ENCODE measurements at regions not wholly inside any gene's neighbourhood (a gene's known extent, or its start where the extent isn't known, plus 50 kb on each side); places are given as distances from the start of the nearest gene placed in this dataset.
"Not testable (repeated sequence)": the region's sequence is repeated elsewhere in the genome, so short reads cannot be mapped to it uniquely, and the experiment has no call there.

- no peak for TF ChIP-seq CTCF (IDR thresholded peaks at IDR 0.05; ENCODE audit: extremely low read depth, insufficient read depth, missing control alignments)
- in situ Hi-C loops (cut with MboI; ENCODE audit: low pct_unique_long_range_greater_than_20kb, low sequenced_read_pairs, unreplicated experiment): no loop called here
- no peak for DNase-seq (ENCODE audit: low spot score)
These were observed 401.3 kb downstream of the ZFHX3 start for GRCh38 chr16:72646615-72647014.

GRCh38 chr16:72645538-72645937, 402.4 kb downstream of the ZFHX3 start:
- in situ Hi-C loops (cut with MboI; ENCODE audit: low pct_unique_long_range_greater_than_20kb, low sequenced_read_pairs, unreplicated experiment): no loop called here
- DNase-seq (ENCODE audit: low spot score): no peak
- TF ChIP-seq CTCF (IDR thresholded peaks at IDR 0.05; ENCODE audit: extremely low read depth, insufficient read depth, missing control alignments): no peak

- no peak for DNase-seq (ENCODE audit: low spot score)
- in situ Hi-C loops (cut with MboI; ENCODE audit: low pct_unique_long_range_greater_than_20kb, low sequenced_read_pairs, unreplicated experiment): no loop called here
- TF ChIP-seq CTCF (IDR thresholded peaks at IDR 0.05; ENCODE audit: extremely low read depth, insufficient read depth, missing control alignments): no peak
These were observed 403.0 kb downstream of the ZFHX3 start for GRCh38 chr16:72644911-72645310.

- no peak for DNase-seq (ENCODE audit: low spot score)
- no peak for TF ChIP-seq CTCF (IDR thresholded peaks at IDR 0.05; ENCODE audit: extremely low read depth, insufficient read depth, missing control alignments)
- in situ Hi-C loops (cut with MboI; ENCODE audit: low pct_unique_long_range_greater_than_20kb, low sequenced_read_pairs, unreplicated experiment): no loop called here
These were observed 408.4 kb downstream of the ZFHX3 start for GRCh38 chr16:72639494-72639893.

- no peak for TF ChIP-seq CTCF (IDR thresholded peaks at IDR 0.05; ENCODE audit: extremely low read depth, insufficient read depth, missing control alignments)
- DNase-seq (ENCODE audit: low spot score): no peak
- in situ Hi-C loops (cut with MboI; ENCODE audit: low pct_unique_long_range_greater_than_20kb, low sequenced_read_pairs, unreplicated experiment): no loop called here
These were observed 410.6 kb downstream of the ZFHX3 start for GRCh38 chr16:72637306-72637705.

GRCh38 chr16:72635694-72636093, 412.2 kb downstream of the ZFHX3 start:
- in situ Hi-C loops (cut with MboI; ENCODE audit: low pct_unique_long_range_greater_than_20kb, low sequenced_read_pairs, unreplicated experiment): no loop called here
- TF ChIP-seq CTCF (IDR thresholded peaks at IDR 0.05; ENCODE audit: extremely low read depth, insufficient read depth, missing control alignments): no peak
- no peak for DNase-seq (ENCODE audit: low spot score)

- TF ChIP-seq CTCF (IDR thresholded peaks at IDR 0.05; ENCODE audit: extremely low read depth, insufficient read depth, missing control alignments): no peak
- no peak for DNase-seq (ENCODE audit: low spot score)
- in situ Hi-C loops (cut with MboI; ENCODE audit: low pct_unique_long_range_greater_than_20kb, low sequenced_read_pairs, unreplicated experiment): no loop called here
These were observed 412.8 kb downstream of the ZFHX3 start for GRCh38 chr16:72635104-72635503.

- DNase-seq (ENCODE audit: low spot score); in situ Hi-C loops (cut with MboI; ENCODE audit: low pct_unique_long_range_greater_than_20kb, low sequenced_read_pairs, unreplicated experiment): not testable (repeated sequence)
These were observed 420.6 kb downstream of the ZFHX3 start for GRCh38 chr16:72627182-72627896.

Data from GM13977 (cell line).